ENCODE measurements at regions not wholly inside any gene's neighbourhood (a gene's known extent, or its start where the extent isn't known, plus 50 kb on each side); places are given as distances from the start of the nearest gene placed in this dataset.

- H3K36me3 Mint-ChIP-seq (ENCODE audit: low read depth), result no peaks in the 10 kb centered on the region
- H3K9me3 Mint-ChIP-seq, result peaks cover 30% of the 10 kb centered on the region
- DNase-seq, result no peak
- H3K4me3 Mint-ChIP-seq, result no peak overlapping the region
- no peak for TF ChIP-seq CTCF (IDR thresholded peaks at IDR 0.05)
- H3K27me3 Mint-ChIP-seq (ENCODE audit: insufficient read depth), result no peaks in the 10 kb centered on the region
- H3K4me1 Mint-ChIP-seq (ENCODE audit: low read depth), result no peaks in the 10 kb centered on the region
- H3K27ac Mint-ChIP-seq, result no peak overlapping the region
These were observed 505.5 kb downstream of the CDH8 start for GRCh38 chr16:61530697-61531096.

DNA sequence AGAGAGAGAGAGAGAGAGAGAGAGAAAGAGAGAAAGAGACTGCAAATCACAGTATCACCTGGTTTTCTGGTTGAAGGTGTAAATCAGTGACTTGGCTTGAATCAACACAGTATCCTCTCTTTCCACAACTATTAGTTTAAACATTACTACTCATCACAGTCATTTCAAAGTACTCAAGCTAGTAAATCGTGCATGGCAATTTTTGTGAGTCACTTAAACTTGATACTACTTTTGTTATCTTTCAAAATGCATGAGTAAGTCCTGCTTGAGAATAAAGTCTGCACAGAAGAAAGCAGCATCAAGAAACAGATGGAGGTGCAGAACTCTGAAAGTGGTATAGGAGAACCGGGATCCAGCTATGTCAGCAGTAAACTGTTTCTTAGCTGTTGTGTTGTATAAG, 535.4 kb downstream of the CDH8 start:
- TF ChIP-seq CTCF (IDR thresholded peaks at IDR 0.05), result no peak
- no peak overlapping the region for H3K4me3 Mint-ChIP-seq
- no peaks in the 10 kb centered on the region for H3K4me1 Mint-ChIP-seq (ENCODE audit: low read depth)

DNA sequence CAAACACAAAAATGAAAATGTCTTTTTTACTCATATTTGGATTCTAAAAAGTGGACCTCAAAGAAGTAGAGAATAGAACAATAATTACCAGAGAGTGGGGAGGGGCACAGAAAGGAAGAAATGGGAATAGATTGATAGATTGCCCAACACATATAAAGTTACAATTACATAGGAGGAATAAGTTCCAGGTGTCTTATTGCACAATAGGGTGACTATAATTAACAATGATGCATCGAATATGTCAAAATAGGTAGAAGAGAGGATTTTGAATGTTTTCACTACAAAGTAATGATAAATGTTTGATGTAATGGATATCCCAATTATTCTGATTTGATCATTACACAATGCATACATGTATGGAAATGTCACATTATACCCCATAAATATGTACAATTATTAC, 556.0 kb downstream of the CDH8 start:
- TF ChIP-seq CTCF (IDR thresholded peaks at IDR 0.05), result no peak
- Mint-ChIP-seq H3K27me3 (ENCODE audit: insufficient read depth) (no peaks in the 10 kb centered on the region), H3K36me3 (ENCODE audit: low read depth) (no peaks in the 10 kb centered on the region), H3K4me1 (ENCODE audit: low read depth) (no peaks in the 10 kb centered on the region), H3K9me3 (peaks cover 36% of the 10 kb centered on the region), H3K27ac (no peak overlapping the region), H3K4me3 (no peak overlapping the region)
- DNase-seq, result no peak

More for the DNA sequence above, 535.4 kb downstream of the CDH8 start:
- Mint-ChIP-seq H3K27ac (no peak overlapping the region), H3K27me3 (ENCODE audit: insufficient read depth) (no peaks in the 10 kb centered on the region), H3K36me3 (ENCODE audit: low read depth) (no peaks in the 10 kb centered on the region), H3K9me3 (peaks cover 31% of the 10 kb centered on the region)
- no peak for DNase-seq

- DNase-seq, result no peak
- Mint-ChIP-seq H3K4me3 (no peak overlapping the region), H3K27me3 (ENCODE audit: insufficient read depth) (no peaks in the 10 kb centered on the region), H3K36me3 (ENCODE audit: low read depth) (peaks cover 4% of the 10 kb centered on the region), H3K4me1 (ENCODE audit: low read depth) (no peaks in the 10 kb centered on the region), H3K27ac (no peak overlapping the region), H3K9me3 (peaks cover 42% of the 10 kb centered on the region)
- no peak for TF ChIP-seq CTCF (IDR thresholded peaks at IDR 0.05)
These were observed 564.5 kb downstream of the CDH8 start for GRCh38 chr16:61471737-61472136.

DNA sequence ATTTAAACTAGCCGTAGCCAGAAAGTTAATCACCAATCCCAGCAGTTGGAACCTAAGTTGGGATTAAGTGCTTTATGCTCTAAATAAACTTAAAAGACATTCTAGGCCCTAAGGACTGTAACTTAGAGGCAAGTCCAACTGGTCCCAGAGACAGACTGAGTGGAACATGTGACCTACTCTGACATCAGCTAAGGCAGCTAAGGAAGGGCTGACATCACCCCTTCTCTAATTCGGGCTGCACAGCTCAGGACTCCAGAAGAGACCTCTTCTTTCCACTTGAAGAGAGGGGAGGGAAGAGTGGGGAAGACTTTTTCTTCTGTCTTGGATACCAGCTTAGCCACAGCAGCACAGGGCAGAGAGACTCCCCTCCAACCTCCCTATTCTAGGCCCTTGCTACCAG, 565.2 kb downstream of the CDH8 start:
- DNase-seq, result no peak
- no peak for TF ChIP-seq CTCF (IDR thresholded peaks at IDR 0.05)
- Mint-ChIP-seq H3K36me3 (ENCODE audit: low read depth) (peaks cover 4% of the 10 kb centered on the region), H3K4me1 (ENCODE audit: low read depth) (no peaks in the 10 kb centered on the region), H3K4me3 (no peak overlapping the region), H3K27me3 (ENCODE audit: insufficient read depth) (no peaks in the 10 kb centered on the region), H3K9me3 (peaks cover 48% of the 10 kb centered on the region), H3K27ac (no peak overlapping the region)

GRCh38 chr16:61465285-61465684, 571.0 kb downstream of the CDH8 start:
- Mint-ChIP-seq H3K4me1 (ENCODE audit: low read depth) (no peaks in the 10 kb centered on the region), H3K27ac (no peak overlapping the region), H3K4me3 (no peak overlapping the region), H3K9me3 (peaks cover 48% of the 10 kb centered on the region), H3K27me3 (ENCODE audit: insufficient read depth) (no peaks in the 10 kb centered on the region), H3K36me3 (ENCODE audit: low read depth) (peaks cover 4% of the 10 kb centered on the region)
- TF ChIP-seq CTCF (IDR thresholded peaks at IDR 0.05), result no peak
- DNase-seq, result no peak
